GM12892 (cell line): ENCODE measurements at regions not wholly inside any gene's neighbourhood (a gene's known extent, or its start where the extent isn't known, plus 50 kb on each side); places are given as distances from the start of the nearest gene placed in this dataset.

Experiments used
- POLR2A ChIP-seq: IDR thresholded peaks from 2 replicates; pipeline ENCODE4 v1.6.1; 2011; ENCODE audit warnings: low read depth, low read length, control low read depth
- POLR2AphosphoS5 ChIP-seq: IDR thresholded peaks from 2 replicates; pipeline ENCODE4 v1.6.1; 2011; ENCODE audit warnings: low read depth, low read length, control low read depth
- TAF1 ChIP-seq: IDR thresholded peaks from 2 replicates; pipeline ENCODE4 v1.6.1; 2011; ENCODE audit warnings: low read depth, mild to moderate bottlenecking, control low read depth, low read length, borderline replicate concordance

DNA sequence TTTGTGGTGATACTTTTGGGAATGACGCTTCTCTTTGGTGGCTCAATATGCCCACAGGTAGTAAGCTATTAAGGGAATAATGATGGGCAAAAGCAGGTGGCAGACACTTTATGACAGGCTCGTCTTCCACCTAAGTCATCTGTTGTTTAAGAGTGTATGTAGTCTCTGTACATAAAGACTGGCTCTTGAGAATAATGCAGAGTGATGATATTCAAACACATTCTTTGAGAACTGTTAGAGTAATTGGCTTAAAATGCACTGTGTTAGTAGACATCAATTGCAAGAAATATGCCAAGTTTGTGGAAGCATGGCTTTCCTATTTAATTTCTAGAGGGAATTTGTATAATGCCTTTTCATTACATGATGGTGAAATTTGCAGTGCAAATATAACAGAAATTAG lies 694.8 kb upstream of the MIS18BP1 start:
- TF ChIP-seq TAF1 (no peak), POLR2AphosphoS5 (no peak), POLR2A (no peak)
